Activated T-cell treated with anti-CD3 and anti-CD28 coated beads, Interleukin-2, amount 50 U/mL, for 24 hours (primary cell): ENCODE measurements at regions not wholly inside any gene's neighbourhood (a gene's known extent, or its start where the extent isn't known, plus 50 kb on each side); places are given as distances from the start of the nearest gene placed in this dataset.

Experiments
- DNase-seq: peaks from one replicate; pipeline ENCODE4 v3.0.0-alpha.2; 2020
- H3K27ac Mint-ChIP-seq: 2 replicates; pipeline ENCODE4 v1.8.0; 2020; ENCODE audit warnings: mild to moderate bottlenecking, mixed read lengths
- H3K27me3 Mint-ChIP-seq: 2 replicates; pipeline ENCODE4 v1.8.0; 2020; ENCODE audit warnings: mixed read lengths
- H3K36me3 Mint-ChIP-seq: 2 replicates; pipeline ENCODE4 v1.8.0; 2020; ENCODE audit warnings: low read depth, mixed read lengths
- H3K4me1 Mint-ChIP-seq: 2 replicates; pipeline ENCODE4 v1.8.0; 2020; ENCODE audit warnings: low read depth, mixed read lengths
- H3K4me3 Mint-ChIP-seq: 2 replicates; pipeline ENCODE4 v1.8.0; 2020; ENCODE audit warnings: mild to moderate bottlenecking, moderate library complexity, mixed read lengths
- H3K9me3 Mint-ChIP-seq: 2 replicates; pipeline ENCODE4 v1.8.0; 2020; ENCODE audit warnings: mixed read lengths

- Mint-ChIP-seq H3K36me3 (no peaks in the 10 kb centered on the region), H3K9me3 (no peaks in the 10 kb centered on the region), H3K27ac (no peak overlapping the region), H3K4me1 (peaks cover 6% of the 10 kb centered on the region), H3K4me3 (no peak overlapping the region), H3K27me3 (no peaks in the 10 kb centered on the region)
- DNase-seq = no peak
Observed at GRCh38 chr7:96484091-96484490, 162.2 kb upstream of the SLC25A13 start.

- H3K27ac Mint-ChIP-seq = no peak overlapping the region
- H3K27me3 Mint-ChIP-seq = no peaks in the 10 kb centered on the region
- peaks cover 13% of the 10 kb centered on the region for H3K4me1 Mint-ChIP-seq
- H3K36me3 Mint-ChIP-seq = no peaks in the 10 kb centered on the region
- no peak overlapping the region for H3K4me3 Mint-ChIP-seq
- H3K9me3 Mint-ChIP-seq = no peaks in the 10 kb centered on the region
- no peak for DNase-seq
Observed at GRCh38 chr7:96481796-96482195, 159.9 kb upstream of the SLC25A13 start.

- Mint-ChIP-seq H3K36me3 (no peaks in the 10 kb centered on the region), H3K27me3 (no peaks in the 10 kb centered on the region), H3K9me3 (no peaks in the 10 kb centered on the region), H3K4me1 (peaks cover 12% of the 10 kb centered on the region), H3K27ac (peak overlapping the region; percentile 73), H3K4me3 (peak overlapping the region; percentile 44)
- no peak for DNase-seq
Observed at GRCh38 chr7:96479015-96479645, 157.2 kb upstream of the SLC25A13 start.

- H3K36me3 Mint-ChIP-seq = no peaks in the 10 kb centered on the region
- no peak overlapping the region for H3K4me3 Mint-ChIP-seq
- H3K9me3 Mint-ChIP-seq = peaks cover 4% of the 10 kb centered on the region
- no peaks in the 10 kb centered on the region for H3K27me3 Mint-ChIP-seq
- H3K4me1 Mint-ChIP-seq = peaks cover 17% of the 10 kb centered on the region
- DNase-seq = no peak
- no peak overlapping the region for H3K27ac Mint-ChIP-seq
Observed at GRCh38 chr7:96471606-96472005, 149.7 kb upstream of the SLC25A13 start.

- Mint-ChIP-seq H3K27ac (no peak overlapping the region), H3K36me3 (no peaks in the 10 kb centered on the region), H3K9me3 (no peaks in the 10 kb centered on the region), H3K27me3 (peaks cover 8% of the 10 kb centered on the region), H3K4me3 (no peak overlapping the region), H3K4me1 (no peaks in the 10 kb centered on the region)
- DNase-seq = no peak
Observed at GRCh38 chr7:96452146-96452545, 130.2 kb upstream of the SLC25A13 start.

GRCh38 chr7:96449094-96449493 lies 127.2 kb upstream of the SLC25A13 start:
- Mint-ChIP-seq H3K9me3 (no peaks in the 10 kb centered on the region), H3K36me3 (no peaks in the 10 kb centered on the region), H3K4me3 (no peak overlapping the region), H3K27ac (no peak overlapping the region), H3K4me1 (no peaks in the 10 kb centered on the region), H3K27me3 (no peaks in the 10 kb centered on the region)
- DNase-seq = no peak

- Mint-ChIP-seq H3K27ac (no peak overlapping the region), H3K4me1 (no peaks in the 10 kb centered on the region), H3K36me3 (no peaks in the 10 kb centered on the region), H3K9me3 (no peaks in the 10 kb centered on the region), H3K4me3 (no peak overlapping the region), H3K27me3 (no peaks in the 10 kb centered on the region)
- DNase-seq = no peak
Observed at GRCh38 chr7:96447109-96447645, 125.3 kb upstream of the SLC25A13 start.

GRCh38 chr7:96441436-96442084 lies 119.7 kb upstream of the SLC25A13 start:
- no peaks in the 10 kb centered on the region for H3K4me1 Mint-ChIP-seq
- H3K4me3 Mint-ChIP-seq = no peak overlapping the region
- no peaks in the 10 kb centered on the region for H3K27me3 Mint-ChIP-seq
- H3K27ac Mint-ChIP-seq = no peak overlapping the region
- DNase-seq = no peak
- no peaks in the 10 kb centered on the region for H3K36me3 Mint-ChIP-seq
- no peaks in the 10 kb centered on the region for H3K9me3 Mint-ChIP-seq

GRCh38 chr7:96440328-96440727 lies 118.4 kb upstream of the SLC25A13 start:
- H3K9me3 Mint-ChIP-seq = no peaks in the 10 kb centered on the region
- H3K36me3 Mint-ChIP-seq = no peaks in the 10 kb centered on the region
- no peak for DNase-seq

GRCh38 chr7:96436880-96437279 lies 115.0 kb upstream of the SLC25A13 start:
- DNase-seq = no peak
- Mint-ChIP-seq H3K4me1 (no peaks in the 10 kb centered on the region), H3K27ac (no peak overlapping the region), H3K27me3 (peaks cover 4% of the 10 kb centered on the region), H3K4me3 (no peak overlapping the region), H3K36me3 (no peaks in the 10 kb centered on the region), H3K9me3 (no peaks in the 10 kb centered on the region)

More at GRCh38 chr7:96440328-96440727, 118.4 kb upstream of the SLC25A13 start:
- no peaks in the 10 kb centered on the region for H3K4me1 Mint-ChIP-seq
- H3K4me3 Mint-ChIP-seq = no peak overlapping the region
- H3K27ac Mint-ChIP-seq = no peak overlapping the region
- peaks cover 4% of the 10 kb centered on the region for H3K27me3 Mint-ChIP-seq

- no peak for DNase-seq
- Mint-ChIP-seq H3K27me3 (peaks cover 12% of the 10 kb centered on the region), H3K4me3 (no peak overlapping the region), H3K27ac (no peak overlapping the region), H3K4me1 (peaks cover 10% of the 10 kb centered on the region), H3K36me3 (no peaks in the 10 kb centered on the region), H3K9me3 (no peaks in the 10 kb centered on the region)
Observed at GRCh38 chr7:96430356-96430755, 108.5 kb upstream of the SLC25A13 start.

- Mint-ChIP-seq H3K4me1 (peaks cover 10% of the 10 kb centered on the region), H3K9me3 (no peaks in the 10 kb centered on the region), H3K36me3 (no peaks in the 10 kb centered on the region), H3K27me3 (peaks cover 15% of the 10 kb centered on the region), H3K4me3 (no peak overlapping the region), H3K27ac (no peak overlapping the region)
- no peak for DNase-seq
Observed at GRCh38 chr7:96427143-96427542, 105.2 kb upstream of the SLC25A13 start.

- Mint-ChIP-seq H3K27me3 (peaks cover 17% of the 10 kb centered on the region), H3K27ac (no peak overlapping the region), H3K9me3 (no peaks in the 10 kb centered on the region), H3K4me3 (no peak overlapping the region), H3K36me3 (no peaks in the 10 kb centered on the region), H3K4me1 (peaks cover 10% of the 10 kb centered on the region)
- DNase-seq = no peak
Observed at GRCh38 chr7:96426685-96427084, 104.8 kb upstream of the SLC25A13 start.

GRCh38 chr7:96426027-96426426 lies 104.1 kb upstream of the SLC25A13 start:
- no peaks in the 10 kb centered on the region for H3K36me3 Mint-ChIP-seq
- DNase-seq = no peak
- peaks cover 10% of the 10 kb centered on the region for H3K4me1 Mint-ChIP-seq
- no peaks in the 10 kb centered on the region for H3K9me3 Mint-ChIP-seq
- peaks cover 18% of the 10 kb centered on the region for H3K27me3 Mint-ChIP-seq
- H3K27ac Mint-ChIP-seq = no peak overlapping the region
- H3K4me3 Mint-ChIP-seq = no peak overlapping the region

- Mint-ChIP-seq H3K36me3 (no peaks in the 10 kb centered on the region), H3K27ac (no peak overlapping the region), H3K4me3 (no peak overlapping the region), H3K27me3 (peaks cover 18% of the 10 kb centered on the region), H3K4me1 (no peaks in the 10 kb centered on the region), H3K9me3 (no peaks in the 10 kb centered on the region)
- DNase-seq = no peak
Observed at GRCh38 chr7:96424411-96424810, 102.5 kb upstream of the SLC25A13 start.
